ENCODE measurements at regions not wholly inside any gene's neighbourhood (a gene's known extent, or its start where the extent isn't known, plus 50 kb on each side); places are given as distances from the start of the nearest gene placed in this dataset.

- Histone ChIP-seq H3K27me3 (ENCODE audit: insufficient read depth, poor library complexity, severe bottlenecking) (no peaks in the 10 kb centered on the region), H3K4me1 (ENCODE audit: insufficient read depth, poor library complexity, severe bottlenecking) (peaks cover 16% of the 10 kb centered on the region), H3K9me3 (ENCODE audit: severe bottlenecking) (no peaks in the 10 kb centered on the region), H3K27ac (ENCODE audit: poor library complexity, severe bottlenecking) (peak overlapping the region; percentile 29), H3K36me3 (ENCODE audit: low read depth) (no peaks in the 10 kb centered on the region), H3K4me3 (ENCODE audit: severe bottlenecking) (no peak overlapping the region)
- DNase-seq (ENCODE audit: low spot score) (no peak), ATAC-seq (ENCODE audit: low read depth) (peak; percentile 97)
- TF ChIP-seq CTCF (IDR thresholded peaks at IDR 0.05; ENCODE audit: poor library complexity, severe bottlenecking): no peak
These were observed 830.4 kb downstream of the MAT2B start for GRCh38 chr5:164335837-164336236.

GRCh38 chr5:164336276-164336675, 830.9 kb downstream of the MAT2B start:
- no peak for TF ChIP-seq CTCF (IDR thresholded peaks at IDR 0.05; ENCODE audit: poor library complexity, severe bottlenecking)
- H3K4me1 ChIP-seq (ENCODE audit: insufficient read depth, poor library complexity, severe bottlenecking): peaks cover 16% of the 10 kb centered on the region
- H3K27ac ChIP-seq (ENCODE audit: poor library complexity, severe bottlenecking): peak overlapping the region; percentile 29
- H3K9me3 ChIP-seq (ENCODE audit: severe bottlenecking): no peaks in the 10 kb centered on the region
- peak; percentile 24; the same call in 2 of the 3 replicates for ATAC-seq (ENCODE audit: low read depth)
- H3K4me3 ChIP-seq (ENCODE audit: severe bottlenecking): no peak overlapping the region
- no peak for DNase-seq (ENCODE audit: low spot score)
- no peaks in the 10 kb centered on the region for H3K36me3 ChIP-seq (ENCODE audit: low read depth)
- no peaks in the 10 kb centered on the region for H3K27me3 ChIP-seq (ENCODE audit: insufficient read depth, poor library complexity, severe bottlenecking)

GRCh38 chr5:164336906-164337305, 831.5 kb downstream of the MAT2B start:
- Histone ChIP-seq H3K4me1 (ENCODE audit: insufficient read depth, poor library complexity, severe bottlenecking) (peaks cover 16% of the 10 kb centered on the region), H3K9me3 (ENCODE audit: severe bottlenecking) (no peaks in the 10 kb centered on the region), H3K4me3 (ENCODE audit: severe bottlenecking) (no peak overlapping the region), H3K27me3 (ENCODE audit: insufficient read depth, poor library complexity, severe bottlenecking) (no peaks in the 10 kb centered on the region), H3K36me3 (ENCODE audit: low read depth) (no peaks in the 10 kb centered on the region), H3K27ac (ENCODE audit: poor library complexity, severe bottlenecking) (no peak overlapping the region)
- DNase-seq (ENCODE audit: low spot score) (no peak), ATAC-seq (ENCODE audit: low read depth) (0 out of 3 replicates have a peak, but pooled peaks have one; percentile 22)
- TF ChIP-seq CTCF (IDR thresholded peaks at IDR 0.05; ENCODE audit: poor library complexity, severe bottlenecking): no peak

GRCh38 chr5:164341056-164341619, 835.7 kb downstream of the MAT2B start:
- no peak overlapping the region for H3K4me3 ChIP-seq (ENCODE audit: severe bottlenecking)
- no peak overlapping the region for H3K27ac ChIP-seq (ENCODE audit: poor library complexity, severe bottlenecking)
- ATAC-seq (ENCODE audit: low read depth) (peak; percentile 41; the same call in 1 of the 3 replicates), DNase-seq (ENCODE audit: low spot score) (no peak)
- H3K36me3 ChIP-seq (ENCODE audit: low read depth): no peaks in the 10 kb centered on the region
- TF ChIP-seq CTCF (IDR thresholded peaks at IDR 0.05; ENCODE audit: poor library complexity, severe bottlenecking): no peak
- no peaks in the 10 kb centered on the region for H3K9me3 ChIP-seq (ENCODE audit: severe bottlenecking)
- H3K4me1 ChIP-seq (ENCODE audit: insufficient read depth, poor library complexity, severe bottlenecking): peaks cover 6% of the 10 kb centered on the region
- H3K27me3 ChIP-seq (ENCODE audit: insufficient read depth, poor library complexity, severe bottlenecking): no peaks in the 10 kb centered on the region

- H3K9me3 ChIP-seq (ENCODE audit: severe bottlenecking): no peaks in the 10 kb centered on the region
- no peak overlapping the region for H3K4me3 ChIP-seq (ENCODE audit: severe bottlenecking)
- no peak for TF ChIP-seq CTCF (IDR thresholded peaks at IDR 0.05; ENCODE audit: poor library complexity, severe bottlenecking)
- no peaks in the 10 kb centered on the region for H3K36me3 ChIP-seq (ENCODE audit: low read depth)
- H3K27me3 ChIP-seq (ENCODE audit: insufficient read depth, poor library complexity, severe bottlenecking): no peaks in the 10 kb centered on the region
- H3K4me1 ChIP-seq (ENCODE audit: insufficient read depth, poor library complexity, severe bottlenecking): no peaks in the 10 kb centered on the region
- ATAC-seq (ENCODE audit: low read depth) (peak; percentile 74), DNase-seq (ENCODE audit: low spot score) (no peak)
- H3K27ac ChIP-seq (ENCODE audit: poor library complexity, severe bottlenecking): no peak overlapping the region
These were observed 839.9 kb downstream of the MAT2B start for GRCh38 chr5:164345173-164345849.
